Chondrocyte (in vitro differentiated cells): ENCODE measurements at regions not wholly inside any gene's neighbourhood (a gene's known extent, or its start where the extent isn't known, plus 50 kb on each side); places are given as distances from the start of the nearest gene placed in this dataset.

Experiments
- DNase-seq: peaks from one replicate; pipeline ENCODE4 v3.0.0; 2021; ENCODE audit warnings: mixed read lengths, low spot score
- H3K27ac Mint-ChIP-seq: one replicate; pipeline ENCODE4 v1.8.0; 2021; ENCODE audit warnings: mild to moderate bottlenecking, moderate library complexity, mixed read lengths; ENCODE audit not compliant: unreplicated experiment
- H3K27me3 Mint-ChIP-seq: 2 replicates; pipeline ENCODE4 v1.8.0; 2021; ENCODE audit warnings: low read depth, mixed read lengths
- H3K36me3 Mint-ChIP-seq: 2 replicates; pipeline ENCODE4 v1.8.0; 2021; ENCODE audit warnings: low read depth, mixed read lengths
- H3K4me1 Mint-ChIP-seq: 2 replicates; pipeline ENCODE4 v1.8.0; 2021; ENCODE audit warnings: low read depth, mild to moderate bottlenecking, mixed read lengths
- H3K4me3 Mint-ChIP-seq: one replicate; pipeline ENCODE4 v1.8.0; 2021; ENCODE audit warnings: mild to moderate bottlenecking, moderate library complexity, mixed read lengths; ENCODE audit not compliant: unreplicated experiment
- H3K9me3 Mint-ChIP-seq: 2 replicates; pipeline ENCODE4 v1.8.0; 2021; ENCODE audit warnings: low read depth, mixed read lengths
- TF ChIP-seq, protein P1 (sequence below): fragments of 200-600 bp; sonication (generic); IDR thresholded peaks from 2 replicates; pipeline ENCODE4 v1.5.0; 2021; ENCODE audit warnings: antibody characterized with exemption, mild to moderate bottlenecking, moderate library complexity

- no peaks in the 10 kb centered on the region for H3K4me1 Mint-ChIP-seq
- DNase-seq, result no peak
- no peaks in the 10 kb centered on the region for H3K36me3 Mint-ChIP-seq
- no peaks in the 10 kb centered on the region for H3K27me3 Mint-ChIP-seq
- no peak overlapping the region for H3K4me3 Mint-ChIP-seq
- H3K27ac Mint-ChIP-seq, result no peak overlapping the region
- no peaks in the 10 kb centered on the region for H3K9me3 Mint-ChIP-seq
- TF ChIP-seq, protein P1, sequence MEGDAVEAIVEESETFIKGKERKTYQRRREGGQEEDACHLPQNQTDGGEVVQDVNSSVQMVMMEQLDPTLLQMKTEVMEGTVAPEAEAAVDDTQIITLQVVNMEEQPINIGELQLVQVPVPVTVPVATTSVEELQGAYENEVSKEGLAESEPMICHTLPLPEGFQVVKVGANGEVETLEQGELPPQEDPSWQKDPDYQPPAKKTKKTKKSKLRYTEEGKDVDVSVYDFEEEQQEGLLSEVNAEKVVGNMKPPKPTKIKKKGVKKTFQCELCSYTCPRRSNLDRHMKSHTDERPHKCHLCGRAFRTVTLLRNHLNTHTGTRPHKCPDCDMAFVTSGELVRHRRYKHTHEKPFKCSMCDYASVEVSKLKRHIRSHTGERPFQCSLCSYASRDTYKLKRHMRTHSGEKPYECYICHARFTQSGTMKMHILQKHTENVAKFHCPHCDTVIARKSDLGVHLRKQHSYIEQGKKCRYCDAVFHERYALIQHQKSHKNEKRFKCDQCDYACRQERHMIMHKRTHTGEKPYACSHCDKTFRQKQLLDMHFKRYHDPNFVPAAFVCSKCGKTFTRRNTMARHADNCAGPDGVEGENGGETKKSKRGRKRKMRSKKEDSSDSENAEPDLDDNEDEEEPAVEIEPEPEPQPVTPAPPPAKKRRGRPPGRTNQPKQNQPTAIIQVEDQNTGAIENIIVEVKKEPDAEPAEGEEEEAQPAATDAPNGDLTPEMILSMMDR, result no peak
Measured at GRCh38 chr6:10330515-10330914, 84.4 kb downstream of the TFAP2A start.

DNA sequence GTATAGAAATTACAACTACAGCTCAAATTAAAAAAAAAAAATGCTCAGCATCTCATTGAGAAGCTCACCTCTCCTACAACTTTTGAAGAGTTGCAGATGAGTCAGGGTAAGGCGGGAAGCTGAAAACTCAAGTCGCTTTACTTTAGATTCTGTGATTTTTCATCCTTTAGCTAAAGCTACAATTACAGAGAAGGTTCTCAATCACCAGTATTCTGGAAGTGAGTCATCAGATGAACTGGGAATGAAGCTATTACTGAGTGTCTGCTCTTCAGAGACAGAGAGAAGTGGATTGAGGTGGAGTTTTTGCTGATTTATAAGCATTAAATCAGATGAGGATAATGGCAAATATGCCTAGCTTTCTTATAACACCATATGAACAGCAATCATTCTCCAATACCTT lies 91.9 kb downstream of the TFAP2A start:
- DNase-seq, result no peak
- peaks cover 12% of the 10 kb centered on the region for H3K4me1 Mint-ChIP-seq

GRCh38 chr6:10320291-10320690 lies 94.6 kb downstream of the TFAP2A start:
- DNase-seq, result no peak
- Mint-ChIP-seq H3K27ac (no peak overlapping the region), H3K4me3 (no peak overlapping the region), H3K36me3 (no peaks in the 10 kb centered on the region), H3K27me3 (no peaks in the 10 kb centered on the region), H3K9me3 (no peaks in the 10 kb centered on the region), H3K4me1 (peaks cover 26% of the 10 kb centered on the region)
- TF ChIP-seq, protein P1, result no peak

More for the DNA sequence above, 91.9 kb downstream of the TFAP2A start:
- TF ChIP-seq, protein P1, result no peak
- H3K27ac Mint-ChIP-seq, result no peak overlapping the region
- no peak overlapping the region for H3K4me3 Mint-ChIP-seq
- no peaks in the 10 kb centered on the region for H3K9me3 Mint-ChIP-seq
- no peaks in the 10 kb centered on the region for H3K36me3 Mint-ChIP-seq
- no peaks in the 10 kb centered on the region for H3K27me3 Mint-ChIP-seq

DNA sequence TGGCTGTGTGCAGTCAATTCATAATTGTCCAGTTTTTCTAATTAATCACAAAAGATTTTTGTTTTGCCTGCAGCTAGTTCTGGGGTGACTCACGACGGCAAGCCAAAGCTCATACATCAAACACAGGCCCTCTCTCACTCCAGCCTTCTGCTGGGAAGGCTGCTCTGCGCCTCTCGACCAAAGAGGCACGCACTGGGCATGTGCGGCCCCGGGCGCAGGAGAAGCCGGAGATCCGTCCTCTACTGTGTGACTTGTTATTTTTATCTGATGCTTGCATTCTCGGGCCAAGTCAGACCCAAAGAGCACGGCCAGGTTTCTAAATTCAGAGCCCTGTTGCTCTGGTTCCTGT lies 98.5 kb downstream of the TFAP2A start:
- Mint-ChIP-seq H3K36me3 (no peaks in the 10 kb centered on the region), H3K9me3 (no peaks in the 10 kb centered on the region), H3K4me3 (peak overlapping the region; percentile 31), H3K27ac (peak overlapping the region; percentile 46), H3K4me1 (peaks cover 14% of the 10 kb centered on the region), H3K27me3 (no peaks in the 10 kb centered on the region)
- no peak for DNase-seq
- TF ChIP-seq, protein P1, result no peak

DNA sequence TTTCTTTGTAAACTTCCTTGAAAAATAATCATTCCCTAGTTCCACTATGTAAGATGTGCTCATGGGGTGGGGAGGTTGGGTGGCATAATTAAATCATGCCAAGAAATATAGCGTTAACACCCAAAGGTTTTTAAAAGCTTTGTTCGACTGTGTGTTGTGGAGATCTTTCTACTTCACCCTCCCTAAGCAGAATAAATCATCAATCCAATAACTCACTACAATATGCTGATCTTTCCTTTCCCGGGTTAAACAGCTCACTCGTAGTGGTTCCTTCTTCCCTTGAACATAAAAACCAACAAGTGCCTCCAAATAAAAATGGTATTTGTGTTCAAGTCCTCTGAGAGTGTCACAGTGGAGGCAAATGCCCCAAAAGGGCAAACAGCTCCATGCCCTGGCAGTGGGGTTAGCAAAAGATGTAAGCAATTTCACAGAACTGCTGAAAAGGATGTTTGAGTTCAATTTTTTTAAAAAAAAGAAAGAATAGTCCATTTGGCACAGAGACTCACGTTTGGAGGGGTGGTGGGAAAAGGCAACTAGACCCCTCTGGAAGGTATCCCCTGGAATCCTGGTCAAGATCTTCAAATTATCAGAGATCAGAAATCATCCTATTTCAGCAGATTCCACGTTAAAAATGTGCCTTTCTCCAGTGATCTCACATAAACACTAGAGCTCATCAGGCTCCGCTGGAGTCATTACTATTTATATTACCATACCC lies 99.1 kb downstream of the TFAP2A start:
- Mint-ChIP-seq H3K36me3 (no peaks in the 10 kb centered on the region), H3K9me3 (no peaks in the 10 kb centered on the region), H3K4me3 (peak overlapping the region; percentile 31), H3K27ac (peak overlapping the region; percentile 62), H3K4me1 (peaks cover 14% of the 10 kb centered on the region), H3K27me3 (no peaks in the 10 kb centered on the region)
- DNase-seq, result no peak
- TF ChIP-seq, protein P1, result no peak
